Gastroesophageal sphincter (tissue), 4 donors: ENCODE measurements at regions not wholly inside any gene's neighbourhood (a gene's known extent, or its start where the extent isn't known, plus 50 kb on each side); places are given as distances from the start of the nearest gene placed in this dataset.
"Not testable (repeated sequence)": the region's sequence is repeated elsewhere in the genome, so short reads cannot be mapped to it uniquely, and the experiment has no call there.

ENCODE experiments used
- ATAC-seq: fragments of 150-250 bp; one replicate; pipeline ENCODE4 v1.9.1; 2016; ENCODE audit warnings: mild to moderate bottlenecking, moderate library complexity
- H3K27ac ChIP-seq, 4 donors: fragments of 200-600 bp; sonication (generic) in 3 of 4; 1 replicate in 3 of 4; 2 replicates in 1 of 4; pipeline ENCODE4 v1.5.1; 2016 to 2019
- H3K27me3 ChIP-seq: fragments of 200-600 bp; sonication (generic); one replicate; pipeline ENCODE4 v1.5.1; 2019
- H3K36me3 ChIP-seq, 2 donors: fragments of 200-600 bp; sonication (generic); one replicate each; pipeline ENCODE4 v1.5.1; 2019; ENCODE audit warnings: control low read depth in 1 of 2
- H3K4me1 ChIP-seq, 3 donors: fragments of 200-600 bp; sonication (generic); 1 replicate in 2 of 3; 2 replicates in 1 of 3; pipeline ENCODE4 v1.5.1; 2016 to 2019; ENCODE audit warnings: control low read depth in 2 of 3
- H3K4me3 ChIP-seq, 2 donors: fragments of 200-600 bp; sonication (generic); one replicate each; pipeline ENCODE4 v1.5.1; 2019; ENCODE audit warnings: mild to moderate bottlenecking in 1 of 2, moderate library complexity in 1 of 2
- H3K9me3 ChIP-seq, 3 donors: fragments of 200-600 bp; sonication (generic); one replicate each; pipeline ENCODE4 v1.5.1; 2017 to 2019; ENCODE audit warnings: control low read depth in 2 of 3
- EP300 ChIP-seq: sonication (generic); formaldehyde crosslinking; IDR thresholded peaks from one replicate; pipeline ENCODE4 v1.6.1; 2017; ENCODE audit warnings: antibody characterized with exemption, mild to moderate bottlenecking
- POLR2A ChIP-seq, 2 donors: fragments of 450-650 bp; IDR thresholded peaks; one replicate each; pipeline ENCODE4 v1.6.1; 2017; ENCODE audit warnings: antibody characterized with exemption in 2 of 2, mild to moderate bottlenecking in 2 of 2, moderate library complexity in 1 of 2
- POLR2AphosphoS5 ChIP-seq: sonication (generic); formaldehyde crosslinking; IDR thresholded peaks from one replicate; pipeline ENCODE4 v1.6.1; 2017; ENCODE audit warnings: antibody characterized with exemption
- WGBS, 2 donors: methylation state at CpG; one replicate each; pipeline ENCODE4 v1.1.5; 2018; ENCODE audit warnings: low coverage in 1 of 2; 5-methylcytosine and 5-hydroxymethylcytosine counted together
- TF ChIP-seq, protein P1 (sequence below), 4 experiments: fragments of 200-600 bp in 2 of 4; fragments of 450-650 bp in 2 of 4; sonication (generic) in 1 of 4; IDR thresholded peaks; one replicate each; pipeline ENCODE4 v1.5.1; 2017 to 2019; ENCODE audit warnings: antibody characterized with exemption in 4 of 4, mild to moderate bottlenecking in 2 of 4, moderate library complexity in 2 of 4

- TF ChIP-seq POLR2A (IDR thresholded peaks at IDR 0.05) (no peak), EP300 (no peak), POLR2AphosphoS5 (no peak)
- TF ChIP-seq, protein P1, sequence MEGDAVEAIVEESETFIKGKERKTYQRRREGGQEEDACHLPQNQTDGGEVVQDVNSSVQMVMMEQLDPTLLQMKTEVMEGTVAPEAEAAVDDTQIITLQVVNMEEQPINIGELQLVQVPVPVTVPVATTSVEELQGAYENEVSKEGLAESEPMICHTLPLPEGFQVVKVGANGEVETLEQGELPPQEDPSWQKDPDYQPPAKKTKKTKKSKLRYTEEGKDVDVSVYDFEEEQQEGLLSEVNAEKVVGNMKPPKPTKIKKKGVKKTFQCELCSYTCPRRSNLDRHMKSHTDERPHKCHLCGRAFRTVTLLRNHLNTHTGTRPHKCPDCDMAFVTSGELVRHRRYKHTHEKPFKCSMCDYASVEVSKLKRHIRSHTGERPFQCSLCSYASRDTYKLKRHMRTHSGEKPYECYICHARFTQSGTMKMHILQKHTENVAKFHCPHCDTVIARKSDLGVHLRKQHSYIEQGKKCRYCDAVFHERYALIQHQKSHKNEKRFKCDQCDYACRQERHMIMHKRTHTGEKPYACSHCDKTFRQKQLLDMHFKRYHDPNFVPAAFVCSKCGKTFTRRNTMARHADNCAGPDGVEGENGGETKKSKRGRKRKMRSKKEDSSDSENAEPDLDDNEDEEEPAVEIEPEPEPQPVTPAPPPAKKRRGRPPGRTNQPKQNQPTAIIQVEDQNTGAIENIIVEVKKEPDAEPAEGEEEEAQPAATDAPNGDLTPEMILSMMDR (IDR thresholded peaks at IDR 0.05): no peak
- Histone ChIP-seq H3K27ac (no peak overlapping the region), H3K9me3 (no peaks in the 10 kb centered on the region), H3K4me1 (no peaks in the 10 kb centered on the region), H3K4me3 (no peak overlapping the region), H3K27me3 (peaks cover 23% of the 10 kb centered on the region), H3K36me3 (no peaks in the 10 kb centered on the region)
- WGBS, 2 donors: 51 to 52% methylated on average over 2 to 3 of the region's 4 CpGs
- ATAC-seq: no peak
Observed at GRCh38 chr21:38639571-38640354, 141.5 kb upstream of the ERG start.

GRCh38 chr21:38640355-38640742 lies 142.1 kb upstream of the ERG start:
- not testable (repeated sequence) for ATAC-seq
- 88 to 92% methylated on average over 3 to 5 of the region's 5 CpGs for WGBS, 2 donors

DNA sequence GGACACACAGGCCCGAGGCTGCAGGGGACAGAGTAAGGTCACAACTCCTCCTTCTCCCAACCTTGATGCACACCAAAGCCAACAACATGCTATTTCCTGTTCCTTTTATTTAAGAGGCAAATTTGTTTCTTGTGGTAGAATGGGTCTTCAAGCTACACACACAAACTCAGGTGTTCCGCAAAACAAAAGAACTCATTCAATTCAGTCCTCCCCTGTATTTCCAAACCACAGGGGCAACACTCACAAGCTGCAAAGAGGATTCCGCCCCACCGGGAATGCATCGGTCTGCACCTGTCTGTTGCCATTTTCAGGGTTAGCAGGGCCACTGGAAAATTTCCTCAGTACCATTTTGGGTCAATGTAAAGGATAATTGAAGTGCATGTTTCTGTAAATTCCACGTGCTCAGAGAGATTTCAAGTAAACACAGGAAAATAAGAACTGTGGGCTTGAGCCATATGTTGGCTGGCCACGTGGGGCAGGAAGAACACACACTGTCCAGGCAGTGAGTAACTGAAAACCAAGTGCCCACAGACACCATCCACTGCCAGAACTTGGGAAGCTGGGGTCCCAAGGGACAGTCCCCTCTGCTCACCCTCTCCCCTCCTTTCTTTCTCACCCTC lies 145.2 kb upstream of the ERG start:
- Histone ChIP-seq H3K36me3 (no peaks in the 10 kb centered on the region), H3K27me3 (peaks cover 32% of the 10 kb centered on the region), H3K4me3 (no peak overlapping the region), H3K4me1 (no peaks in the 10 kb centered on the region), H3K27ac (no peak overlapping the region), H3K9me3 (no peaks in the 10 kb centered on the region)
- ATAC-seq: no peak
- 72 to 79% methylated on average over 3 to 6 of the region's 7 CpGs for WGBS, 2 donors
- TF ChIP-seq EP300: no peak
- TF ChIP-seq POLR2A (IDR thresholded peaks at IDR 0.05): no peak
- no peak for TF ChIP-seq POLR2AphosphoS5
- TF ChIP-seq, protein P1 (IDR thresholded peaks at IDR 0.05): no peak

More at GRCh38 chr21:38640355-38640742, 142.1 kb upstream of the ERG start:
- H3K4me3 ChIP-seq, H3K9me3 ChIP-seq, H3K27ac ChIP-seq, H3K36me3 ChIP-seq, H3K4me1 ChIP-seq: not testable (repeated sequence)
- peaks cover 23% of the 10 kb centered on the region for H3K27me3 ChIP-seq

GRCh38 chr21:38645282-38645681 lies 147.0 kb upstream of the ERG start:
- no peak for ATAC-seq
- H3K4me1 ChIP-seq: no peaks in the 10 kb centered on the region
- H3K9me3 ChIP-seq: no peaks in the 10 kb centered on the region
- H3K27me3 ChIP-seq: peaks cover 36% of the 10 kb centered on the region
- H3K27ac ChIP-seq: no peak overlapping the region
- no peak overlapping the region for H3K4me3 ChIP-seq
- no peaks in the 10 kb centered on the region for H3K36me3 ChIP-seq
- TF ChIP-seq POLR2AphosphoS5: no peak
- WGBS, 2 donors: 39 to 65% methylated on average over 3 of the region's 3 CpGs

- TF ChIP-seq POLR2A (IDR thresholded peaks at IDR 0.05): no peak
- no peak for TF ChIP-seq EP300
- H3K27ac ChIP-seq: no peak overlapping the region
- 51 to 78% methylated on average over 3 to 5 of the region's 5 CpGs for WGBS, 2 donors
- peaks cover 36% of the 10 kb centered on the region for H3K27me3 ChIP-seq
- no peaks in the 10 kb centered on the region for H3K36me3 ChIP-seq
- no peaks in the 10 kb centered on the region for H3K4me1 ChIP-seq
- H3K4me3 ChIP-seq: no peak overlapping the region
- H3K9me3 ChIP-seq: no peaks in the 10 kb centered on the region
- no peak for ATAC-seq
Observed at GRCh38 chr21:38646213-38646837, 148.0 kb upstream of the ERG start.

GRCh38 chr21:38649120-38649519 lies 150.8 kb upstream of the ERG start:
- Histone ChIP-seq H3K36me3 (no peaks in the 10 kb centered on the region), H3K9me3 (no peaks in the 10 kb centered on the region), H3K27me3 (peaks cover 52% of the 10 kb centered on the region), H3K4me3 (no peak overlapping the region), H3K4me1 (no peaks in the 10 kb centered on the region), H3K27ac (no peak overlapping the region)
- no peak for ATAC-seq
- TF ChIP-seq POLR2AphosphoS5 (no peak), EP300 (no peak), POLR2A (IDR thresholded peaks at IDR 0.05) (no peak)
- TF ChIP-seq, protein P1 (IDR thresholded peaks at IDR 0.05): no peak
- 72 to 97% methylated on average over 6 to 14 of the region's 15 CpGs for whole genome bisulfite sequencing, 2 donors
